ENCODE measurements at regions not wholly inside any gene's neighbourhood (a gene's known extent, or its start where the extent isn't known, plus 50 kb on each side); places are given as distances from the start of the nearest gene placed in this dataset.
"Not testable (repeated sequence)": the region's sequence is repeated elsewhere in the genome, so short reads cannot be mapped to it uniquely, and the experiment has no call there.

DNA sequence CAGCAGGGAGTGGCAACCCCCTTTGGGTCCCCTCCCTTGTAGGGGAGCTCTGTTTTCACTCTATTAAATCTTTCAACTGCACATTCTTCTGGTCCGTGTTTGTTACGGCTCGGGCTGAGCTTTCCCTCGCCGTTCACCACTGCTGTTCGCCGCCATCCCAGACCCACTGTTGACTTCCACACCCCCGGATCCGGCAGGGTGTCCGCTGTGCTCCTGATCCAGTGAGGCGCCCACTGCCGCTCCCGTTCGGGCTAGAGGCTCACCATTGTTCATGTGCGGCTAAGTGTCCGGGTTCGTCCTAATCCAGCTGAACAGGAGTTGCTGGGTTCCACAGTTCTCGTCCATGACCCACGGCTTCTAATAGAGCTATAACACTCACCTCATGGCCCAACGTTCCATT is 408.1 kb downstream of the KCNJ2 start:
- no peak for DNase-seq (ENCODE audit: low spot score)

DNA sequence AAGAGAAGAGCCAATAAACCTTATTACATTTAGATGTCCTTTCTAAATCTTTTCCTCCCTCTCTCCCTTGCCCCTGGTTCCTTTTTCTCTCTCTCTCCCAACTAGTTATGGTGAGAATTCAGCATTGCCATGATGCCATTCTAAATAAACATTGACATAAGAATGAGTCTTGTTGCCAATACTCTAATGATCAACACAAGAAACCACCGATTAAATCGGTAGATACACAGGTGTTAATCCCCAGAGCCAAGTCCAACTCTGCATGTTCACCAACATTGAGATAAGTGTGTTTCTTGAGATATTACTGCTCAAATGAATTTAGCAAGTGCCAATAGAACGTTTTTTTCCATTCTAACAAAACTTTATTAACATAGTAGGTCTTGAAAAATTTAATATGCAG is 412.1 kb downstream of the KCNJ2 start:
- DNase-seq (ENCODE audit: low spot score) = no peak

DNA sequence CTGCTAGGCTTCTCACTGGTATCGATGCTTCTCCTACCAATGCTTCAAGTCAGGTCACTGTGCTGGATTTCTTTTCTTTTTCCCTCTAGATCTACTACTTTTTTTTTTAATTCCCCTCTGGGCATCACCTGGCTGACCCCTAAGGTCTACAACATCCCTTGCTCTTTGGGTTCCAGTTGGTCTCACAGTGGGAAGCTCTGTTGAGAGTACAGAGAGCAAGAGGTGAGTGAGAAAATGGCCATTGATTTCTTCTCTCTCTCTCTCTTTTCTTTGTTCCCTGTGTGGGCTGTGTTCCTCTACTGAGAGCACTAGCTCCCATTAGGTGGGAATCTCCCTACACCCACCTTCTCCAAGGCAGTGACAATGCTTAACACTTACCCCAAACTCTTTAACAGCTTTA is 413.4 kb downstream of the KCNJ2 start:
- no peak for DNase-seq (ENCODE audit: low spot score)

DNA sequence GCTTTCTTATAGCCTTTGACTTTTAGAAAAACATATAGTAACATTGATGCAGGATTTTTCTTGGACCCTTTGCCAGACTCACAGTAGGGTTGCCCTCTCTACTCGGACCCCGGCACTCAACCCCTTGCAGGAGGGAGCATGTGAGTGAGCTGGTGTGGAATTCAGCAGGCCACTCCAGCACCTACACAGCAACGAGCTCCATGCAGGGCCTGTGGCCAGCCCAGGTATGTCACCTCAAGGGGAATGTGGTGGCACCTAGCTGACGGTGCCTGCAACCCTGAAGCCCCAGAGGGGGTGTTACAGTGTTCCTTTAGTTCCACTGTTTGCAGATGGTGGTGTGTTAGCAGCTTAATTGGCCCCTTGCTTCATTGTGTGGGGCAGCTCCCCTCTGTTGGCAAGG is 414.9 kb downstream of the KCNJ2 start:
- DNase-seq (ENCODE audit: low spot score) = no peak

DNA sequence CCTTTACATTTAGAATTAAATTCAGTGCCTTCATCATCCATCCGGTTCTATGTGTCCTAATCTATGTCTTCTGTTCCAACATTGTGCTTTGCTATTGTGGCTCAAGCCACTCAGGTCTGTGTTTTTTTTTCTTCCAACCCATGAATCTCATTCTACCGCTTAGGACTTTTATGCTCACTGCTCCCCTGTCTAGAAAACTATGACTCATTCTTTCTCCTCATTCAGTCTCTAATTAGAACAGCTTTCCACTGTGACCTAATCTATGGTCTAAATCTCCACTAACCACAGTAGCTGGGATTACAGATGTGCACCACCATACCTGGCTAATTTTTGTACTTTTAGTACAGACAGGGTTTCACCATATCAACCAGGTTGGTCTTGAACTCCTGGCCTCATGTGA is 418.7 kb downstream of the KCNJ2 start:
- peak; percentile 71 for DNase-seq (ENCODE audit: low spot score)

DNA sequence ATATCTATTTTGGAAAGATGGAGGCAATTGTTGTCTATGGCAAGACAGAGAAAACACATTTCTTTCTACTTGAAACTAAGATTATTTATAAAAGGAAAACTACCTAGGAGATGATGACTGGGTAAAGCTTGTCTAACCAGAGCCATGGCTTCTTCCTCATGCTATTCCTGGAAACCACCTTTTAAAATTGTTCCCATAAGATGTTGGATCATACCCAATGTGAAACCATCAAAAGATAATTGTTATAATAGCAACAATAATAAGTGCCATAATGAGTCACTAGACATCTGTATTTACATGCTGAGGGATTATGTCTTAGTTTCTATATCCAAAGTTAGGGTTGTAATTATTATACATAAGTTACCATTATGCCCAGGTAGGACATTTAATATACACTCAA is 428.4 kb downstream of the KCNJ2 start:
- no peak for DNase-seq (ENCODE audit: low spot score)

DNA sequence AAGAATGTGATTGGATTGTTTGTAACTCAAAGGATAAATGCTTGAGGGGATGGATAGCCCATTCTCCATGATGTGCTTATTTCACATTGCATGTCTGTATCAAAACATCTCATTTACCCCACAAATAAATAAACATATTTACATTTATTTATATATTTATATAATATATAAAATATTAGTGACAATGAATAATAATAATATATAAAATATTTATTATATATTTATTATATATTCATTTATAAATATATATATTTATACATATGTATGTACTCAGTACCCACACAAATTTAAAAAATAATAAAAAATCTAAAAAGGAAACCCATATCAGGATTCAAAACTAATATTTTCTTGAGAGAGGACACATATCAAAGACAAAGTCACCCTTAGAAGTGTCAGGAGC is 429.9 kb downstream of the KCNJ2 start:
- no peak for DNase-seq (ENCODE audit: low spot score)

DNA sequence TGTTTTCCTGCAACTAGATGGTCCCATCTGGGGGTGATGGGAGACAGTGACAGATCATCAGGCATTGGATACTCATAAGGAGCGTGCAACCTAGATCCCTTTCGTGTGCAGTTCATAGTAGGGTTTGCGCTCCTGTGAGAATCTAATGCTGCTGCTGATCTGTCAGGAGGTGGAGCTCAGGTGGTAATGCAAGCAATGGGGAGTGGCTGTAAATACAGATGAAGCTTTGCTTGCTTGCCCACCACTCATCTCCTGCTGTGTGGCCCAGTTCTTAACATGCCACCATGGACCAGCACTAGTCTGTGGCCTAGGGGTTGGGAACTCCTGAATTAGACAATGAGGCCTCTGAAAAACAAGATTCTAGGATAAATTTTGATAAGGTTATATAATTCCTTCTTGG is 430.6 kb downstream of the KCNJ2 start:
- DNase-seq (ENCODE audit: low spot score) = not testable (repeated sequence)

DNA sequence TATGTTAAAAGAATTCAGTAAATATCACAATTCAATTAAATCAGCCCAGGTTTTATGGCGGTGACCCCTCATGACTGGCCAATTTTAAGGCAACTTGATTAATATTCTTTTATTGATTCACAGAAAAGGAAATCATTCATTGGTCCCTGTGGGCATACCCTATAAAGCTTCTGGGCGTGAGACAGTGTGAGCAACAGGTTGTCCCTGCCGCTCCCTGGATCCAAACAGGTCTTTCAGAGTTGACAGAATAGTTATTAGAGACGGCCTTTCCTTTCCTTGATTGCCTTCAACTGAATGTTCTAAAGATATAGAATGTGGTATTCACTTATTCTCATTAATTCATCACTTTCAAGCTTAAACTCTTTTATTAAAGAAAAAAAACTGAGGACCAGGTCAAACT is 433.9 kb downstream of the KCNJ2 start:
- DNase-seq (ENCODE audit: low spot score) = no peak

DNA sequence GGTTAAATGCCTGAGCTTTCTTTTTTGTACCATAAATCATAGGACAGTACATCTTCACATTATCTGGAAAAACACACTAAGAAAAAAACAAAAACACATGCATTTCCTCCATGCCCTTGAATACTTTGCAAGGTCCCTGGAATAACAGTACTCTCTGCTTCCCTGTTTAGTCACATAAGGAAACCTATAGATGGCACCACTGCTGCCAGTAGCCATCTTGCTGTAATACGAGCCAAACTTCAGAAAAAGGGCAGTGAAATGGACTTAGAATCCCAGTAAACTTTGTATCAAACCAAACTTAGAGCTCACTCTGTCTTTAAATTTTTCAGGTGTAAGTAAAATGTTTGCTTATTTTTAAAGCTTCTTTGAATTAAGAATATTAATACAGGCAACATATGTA is 435.5 kb downstream of the KCNJ2 start:
- DNase-seq (ENCODE audit: low spot score) = peak; percentile 36

DNA sequence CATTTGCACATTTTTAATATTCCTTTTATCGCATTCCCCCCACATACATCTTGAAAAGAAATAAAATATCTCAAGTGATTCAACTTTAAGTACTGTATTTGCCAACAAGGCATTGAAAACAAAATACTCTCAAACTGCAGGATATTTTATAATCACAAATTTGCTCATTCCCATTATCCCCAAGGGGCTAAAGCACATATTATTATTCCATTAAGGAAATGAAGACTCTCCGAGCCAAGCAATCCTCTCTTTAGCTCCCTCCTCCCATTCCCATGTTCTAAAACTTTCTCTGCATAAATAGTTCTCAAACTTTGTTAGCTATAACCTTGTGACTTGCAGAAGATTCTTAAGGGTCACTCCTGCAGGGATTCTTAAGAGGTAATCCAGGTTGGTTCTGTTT is 436.8 kb downstream of the KCNJ2 start:
- no peak for DNase-seq (ENCODE audit: low spot score)

DNA sequence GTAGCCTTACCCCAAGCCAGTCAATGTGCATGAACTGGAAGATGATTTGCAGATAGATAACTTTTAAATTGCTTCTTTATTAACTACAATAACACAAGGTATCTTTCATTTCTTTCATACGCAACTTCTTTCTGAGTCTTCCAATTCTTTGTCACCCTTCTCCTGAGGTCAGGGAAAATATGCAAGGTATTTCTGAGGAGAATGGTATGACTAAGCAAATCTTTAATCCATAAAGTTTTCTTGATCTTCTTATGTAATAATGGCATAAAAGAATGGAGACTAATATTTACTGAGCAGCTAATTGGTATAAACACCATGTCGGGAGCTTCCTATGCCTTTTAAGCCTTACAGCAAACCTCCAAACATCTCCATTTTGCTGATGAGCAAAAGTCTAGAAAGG is 438.9 kb downstream of the KCNJ2 start:
- DNase-seq (ENCODE audit: low spot score) = no peak

DNA sequence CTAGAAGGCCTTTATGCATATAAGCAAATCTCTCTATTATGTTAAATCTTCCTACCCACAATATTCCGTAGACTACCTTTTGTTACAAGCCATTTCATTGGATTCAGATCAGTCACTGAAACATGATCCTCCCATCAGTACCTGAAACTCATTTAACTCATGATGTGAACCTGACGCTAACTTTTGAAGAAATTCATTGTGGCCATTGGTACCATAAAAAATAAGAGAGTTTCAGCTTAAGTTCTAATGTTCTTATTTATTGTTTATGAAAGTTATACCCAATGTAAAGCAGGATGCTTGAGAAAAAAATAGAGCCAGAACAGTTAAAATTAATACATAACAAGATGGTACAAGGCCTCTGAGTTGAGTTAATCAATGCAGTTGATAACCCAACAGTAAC is 439.6 kb downstream of the KCNJ2 start:
- no peak for DNase-seq (ENCODE audit: low spot score)

DNA sequence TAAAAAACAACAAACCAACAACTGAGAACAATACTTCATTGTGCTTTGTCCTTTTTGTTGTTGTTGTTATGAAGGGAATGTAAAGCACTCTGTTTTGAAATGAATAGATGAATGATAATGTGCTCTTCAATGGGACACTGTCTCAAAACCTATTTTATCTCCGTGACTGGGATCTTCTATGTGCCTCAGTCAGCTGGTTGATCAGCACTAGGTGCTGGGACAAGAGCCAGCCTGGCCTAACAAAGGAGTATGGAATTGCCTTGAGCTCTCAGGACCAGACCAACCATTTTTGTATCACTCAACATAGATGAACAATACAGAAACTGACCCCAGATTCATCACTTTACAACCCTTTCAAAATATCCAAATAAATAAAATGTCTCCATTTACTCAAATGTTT is 440.2 kb downstream of the KCNJ2 start:
- DNase-seq (ENCODE audit: low spot score) = no peak

DNA sequence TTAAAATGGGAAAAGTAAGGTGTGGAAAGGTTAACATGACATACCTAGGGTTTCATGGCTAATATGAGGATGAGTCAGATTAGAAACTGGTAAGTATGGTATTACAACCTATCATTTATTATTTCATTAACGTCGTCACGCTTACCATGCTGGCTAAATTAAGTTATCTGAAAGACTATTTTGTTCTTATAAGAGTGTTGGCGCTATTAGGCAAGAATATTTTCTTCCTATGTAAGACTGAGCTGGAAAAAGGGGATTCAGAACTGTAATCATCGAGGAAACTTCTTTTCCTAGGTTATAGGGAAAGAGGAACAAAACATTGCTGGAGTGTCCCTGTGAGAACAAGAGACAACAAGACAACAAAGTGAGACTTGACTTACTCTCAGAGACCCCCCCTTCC is 440.8 kb downstream of the KCNJ2 start:
- no peak for DNase-seq (ENCODE audit: low spot score)

DNA sequence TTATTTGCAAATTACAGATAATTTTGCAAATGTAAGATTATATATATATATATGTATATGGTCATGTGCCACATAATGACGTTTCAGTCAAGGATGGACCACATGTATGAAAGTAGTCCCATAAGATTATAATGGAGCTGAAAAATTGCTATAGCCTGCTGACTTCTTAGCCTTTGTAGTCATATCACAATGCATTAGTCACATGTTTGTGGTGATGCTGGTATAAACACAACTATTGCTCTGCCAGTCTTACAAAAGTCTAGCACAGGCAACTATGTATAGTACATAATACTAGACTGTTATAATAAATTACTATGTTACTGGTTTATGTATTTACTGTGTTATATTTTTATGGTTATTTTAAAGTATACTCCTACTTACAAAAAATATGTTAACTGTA is 444.3 kb downstream of the KCNJ2 start:
- DNase-seq (ENCODE audit: low spot score) = peak; percentile 54

DNA sequence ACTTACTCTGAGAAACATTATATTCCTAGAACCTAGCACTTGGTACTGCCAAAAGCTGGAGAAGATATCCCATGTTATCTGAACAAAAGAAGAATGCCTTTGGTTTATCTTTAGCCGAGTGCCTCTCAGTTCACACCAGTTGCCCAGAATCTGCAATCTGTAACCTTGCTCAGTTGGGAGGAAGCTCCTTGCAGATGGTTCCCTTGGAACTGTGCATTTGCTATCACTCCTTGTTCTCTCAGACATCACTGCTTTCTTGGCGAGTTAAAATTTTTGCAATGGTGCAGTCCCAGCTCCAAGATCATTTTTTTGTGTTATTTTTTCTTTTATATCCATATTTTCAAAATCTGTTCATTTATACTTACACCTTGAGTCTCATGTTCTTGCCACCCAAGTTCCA is 446.5 kb downstream of the KCNJ2 start:
- DNase-seq (ENCODE audit: low spot score) = no peak

DNA sequence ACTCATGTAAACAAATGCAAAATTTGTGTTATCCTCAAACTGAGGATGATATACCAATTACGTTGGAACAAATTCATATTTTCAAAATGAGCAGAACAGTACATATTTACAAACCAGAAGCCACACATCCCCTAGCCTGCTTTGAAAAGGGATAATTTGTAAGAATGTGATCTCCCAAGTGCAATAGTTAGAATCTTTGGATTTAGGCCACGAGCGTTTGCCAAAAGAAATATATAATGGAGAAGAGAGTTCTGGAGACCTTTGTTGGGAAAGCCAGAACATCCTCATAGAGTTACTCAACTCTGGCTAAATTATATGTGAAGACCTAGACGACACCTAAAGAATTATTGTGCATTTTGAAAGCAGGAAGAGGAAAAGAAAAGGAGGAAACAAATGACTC is 449.3 kb downstream of the KCNJ2 start:
- DNase-seq (ENCODE audit: low spot score) = no peak

DNA sequence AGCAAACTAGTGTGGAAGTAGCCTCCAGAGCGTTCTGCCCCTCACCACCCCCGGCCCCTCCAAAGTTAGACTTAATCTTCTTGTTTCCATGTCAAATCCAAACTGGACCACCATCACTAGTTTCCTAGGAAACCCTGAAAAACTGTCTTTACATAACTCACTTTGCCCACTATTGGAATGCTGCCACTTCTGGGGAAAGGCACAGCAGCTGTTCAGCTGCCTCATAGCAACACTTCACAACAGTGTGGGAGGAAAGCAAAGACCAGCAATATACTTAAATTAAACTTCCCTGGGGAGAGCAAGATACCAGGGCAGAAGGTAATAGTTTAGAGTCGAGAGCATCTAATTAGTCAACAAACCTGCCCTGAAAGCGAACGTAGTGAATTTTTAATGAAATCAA is 452.2 kb downstream of the KCNJ2 start:
- DNase-seq (ENCODE audit: low spot score) = peak; percentile 45

DNA sequence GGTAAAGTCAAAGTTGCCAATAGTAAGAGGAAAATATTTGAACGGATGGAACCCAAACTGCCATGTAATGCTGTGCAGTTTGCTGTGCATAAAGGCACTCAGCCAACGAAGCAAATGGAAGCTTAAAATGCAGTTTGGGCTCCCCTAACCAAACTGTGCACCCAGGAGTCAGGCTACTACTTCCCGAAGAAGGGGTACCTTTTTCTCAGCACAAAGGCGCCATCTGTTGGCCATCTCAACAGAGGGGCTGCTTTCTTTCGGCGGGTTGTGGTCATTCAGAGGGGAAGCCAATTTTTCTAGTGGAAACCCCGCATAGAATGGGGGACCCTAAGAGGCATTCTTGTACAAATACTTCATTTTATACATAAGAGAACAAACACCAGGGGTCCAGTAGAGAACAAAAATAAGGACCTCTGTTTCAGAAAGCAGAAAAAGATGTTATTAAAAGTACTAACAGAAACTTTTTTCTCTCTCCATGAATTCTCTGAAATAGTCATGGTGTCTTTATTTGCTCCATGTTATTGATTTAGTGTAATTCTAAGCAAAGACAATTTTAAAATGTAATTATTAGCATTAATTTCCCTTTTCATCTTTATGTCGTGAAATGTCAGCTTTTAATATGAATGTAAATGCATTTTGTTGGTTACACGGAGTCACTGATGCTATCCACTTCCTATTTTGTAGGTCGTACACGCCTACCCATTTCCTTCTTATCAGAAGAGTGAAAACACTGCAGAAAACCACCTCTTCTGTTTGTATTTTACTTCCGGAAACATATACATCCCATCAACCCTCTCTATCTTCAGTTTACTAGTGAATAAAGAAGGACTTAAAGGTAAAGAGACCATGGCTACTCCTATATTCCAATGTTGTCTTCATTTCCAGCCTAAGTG is 453.3 kb downstream of the KCNJ2 start:
- DNase-seq (ENCODE audit: low spot score) = peak; percentile 59

DNA sequence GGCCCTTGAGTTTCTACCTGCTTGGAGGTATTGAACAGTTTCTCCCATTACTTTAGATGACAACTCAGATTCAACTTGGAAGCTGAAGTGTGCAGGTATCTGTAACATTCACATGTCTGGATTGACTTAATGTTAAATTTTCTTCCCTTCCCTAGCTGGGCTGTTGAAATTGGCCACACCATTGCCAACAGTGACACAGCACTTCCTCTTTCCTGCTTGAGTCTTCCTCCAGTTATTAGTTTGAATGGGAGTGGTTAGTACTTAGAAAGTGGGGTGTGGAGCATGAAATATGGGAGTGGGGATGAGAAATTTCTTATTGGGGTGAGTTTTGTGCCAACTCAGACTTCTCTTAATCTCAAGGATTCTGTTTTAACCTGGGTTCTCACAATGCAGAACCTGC is 454.9 kb downstream of the KCNJ2 start:
- no peak for DNase-seq (ENCODE audit: low spot score)

DNA sequence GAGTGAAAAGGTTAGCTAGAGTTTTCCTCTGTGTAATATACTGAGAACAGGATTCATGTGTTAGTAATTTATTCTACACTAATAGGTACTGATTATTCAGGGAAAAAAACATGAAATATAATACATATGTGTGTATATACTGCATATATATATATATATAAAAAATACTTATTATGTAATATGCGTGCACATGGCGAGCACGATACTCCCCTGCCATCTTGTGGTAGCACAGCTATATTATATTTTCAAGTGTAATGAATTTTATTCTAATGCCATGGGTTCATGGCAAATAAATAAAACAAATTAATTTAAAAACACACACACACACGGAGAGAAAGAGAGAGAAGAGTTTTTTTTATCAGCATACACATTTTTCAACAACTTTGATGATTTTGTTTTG is 460.6 kb downstream of the KCNJ2 start:
- DNase-seq (ENCODE audit: low spot score) = peak; percentile 23

DNA sequence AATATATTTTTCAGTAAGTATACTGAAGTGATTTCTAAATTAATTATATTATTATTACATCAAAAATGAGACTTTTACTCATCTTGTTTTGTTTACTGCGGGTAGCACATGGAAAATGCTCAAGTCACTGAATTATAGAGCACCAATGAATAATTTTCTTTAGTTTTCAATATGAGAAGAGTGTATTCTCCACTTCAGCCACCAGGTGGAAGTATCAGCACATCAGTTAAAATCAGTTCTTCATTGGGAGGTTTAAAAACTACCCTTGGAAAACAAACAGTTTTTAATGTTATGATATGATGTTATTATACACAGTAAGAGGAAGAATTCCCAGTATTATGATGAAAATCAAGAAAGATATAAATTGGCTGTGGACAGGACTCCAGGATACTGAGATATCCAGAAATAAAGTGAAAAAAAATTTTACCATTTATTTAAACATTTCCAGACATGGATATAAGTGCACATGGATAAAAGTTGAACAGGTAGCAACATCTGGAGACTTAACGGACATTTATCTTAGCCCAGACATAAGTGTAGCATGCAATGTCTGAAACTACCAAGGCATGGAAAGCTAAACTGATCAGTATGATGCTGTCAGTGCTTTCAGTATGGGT is 467.3 kb downstream of the KCNJ2 start:
- peak; percentile 51 for DNase-seq (ENCODE audit: low spot score)

DNA sequence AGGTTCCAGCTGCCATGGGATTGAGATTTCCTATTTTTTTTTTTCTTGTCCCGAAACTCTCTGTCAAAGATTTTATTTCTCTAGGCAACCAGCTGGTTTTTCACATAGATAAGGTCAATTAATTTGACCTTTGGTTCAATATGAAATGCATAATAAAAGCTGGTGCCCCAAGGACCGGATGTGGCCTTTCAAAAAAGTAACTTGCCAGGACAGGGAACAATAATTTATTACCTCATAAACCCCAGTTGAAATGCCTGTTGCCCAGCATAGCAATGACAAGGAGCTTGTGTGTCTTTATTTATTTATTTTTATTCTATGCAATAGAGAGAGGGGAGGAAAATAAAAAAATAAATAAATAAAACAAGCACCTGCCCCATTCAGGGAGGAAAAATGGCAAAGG is 472.7 kb downstream of the KCNJ2 start:
- no peak for DNase-seq (ENCODE audit: low spot score)

Data from H4 (cell line).